ENCODE measurements at regions not wholly inside any gene's neighbourhood (a gene's known extent, or its start where the extent isn't known, plus 50 kb on each side); places are given as distances from the start of the nearest gene placed in this dataset.

GRCh38 chr11:109968299-109968698 lies 124.9 kb upstream of the ZC3H12C start:
- intact Hi-C loops (cut with DNase I; ENCODE audit: low total_unique reads): no loop called here
- no peaks in the 10 kb centered on the region for H3K27me3 ChIP-seq (replicated peaks in 1 of 7)
- no peak overlapping the region for H3K27ac ChIP-seq
- H3K4me3 ChIP-seq: no peak overlapping the region
- WGBS, 5 donors: 83 to 91% (median 84%) methylated on average over 3 of the region's 3 CpGs
- no peaks in the 10 kb centered on the region for H3K9me3 ChIP-seq
- DNase-seq: no peak
- H3K4me1 ChIP-seq: peaks cover 22 to 30% (median 25%) of the 10 kb centered on the region in 6 donors
- TF ChIP-seq POLR2A (IDR thresholded peaks at IDR 0.05): no peak
- no peak for TF ChIP-seq POLR2AphosphoS5 (IDR thresholded peaks at IDR 0.05)
- no peak for TF ChIP-seq CTCF (IDR thresholded peaks at IDR 0.05 in 8 of 11, conservative IDR thresholded peaks at IDR 0.05 in 3 of 11)
- H3K36me3 ChIP-seq: no peaks in the 10 kb centered on the region

- no peak for DNase-seq
- no peaks in the 10 kb centered on the region for H3K27me3 ChIP-seq (replicated peaks in 1 of 7)
- H3K4me3 ChIP-seq: no peak overlapping the region
- 93 to 99% (median 96%) methylated on average over 3 of the region's 3 CpGs for WGBS, 5 donors
- no peaks in the 10 kb centered on the region for H3K36me3 ChIP-seq
- peaks cover 22 to 30% (median 25%) of the 10 kb centered on the region in 6 donors for H3K4me1 ChIP-seq
- no peak overlapping the region for H3K27ac ChIP-seq
- H3K9me3 ChIP-seq: no peaks in the 10 kb centered on the region
- TF ChIP-seq POLR2AphosphoS5 (IDR thresholded peaks at IDR 0.05): no peak
- no peak for TF ChIP-seq CTCF (IDR thresholded peaks at IDR 0.05 in 8 of 11, conservative IDR thresholded peaks at IDR 0.05 in 3 of 11)
- no peak for TF ChIP-seq POLR2A (IDR thresholded peaks at IDR 0.05)
- intact Hi-C loops (cut with DNase I; ENCODE audit: low total_unique reads): no loop called here
Observed at GRCh38 chr11:109968781-109969180, 124.4 kb upstream of the ZC3H12C start.

- no peak overlapping the region for H3K4me3 ChIP-seq
- H3K9me3 ChIP-seq: no peaks in the 10 kb centered on the region
- 50 to 58% (median 56%) methylated on average over 9 of the region's 9 CpGs for WGBS, 5 donors
- H3K27ac ChIP-seq: peak overlapping the region in 1 of 8 donors; percentile 15
- H3K4me1 ChIP-seq: peaks cover 22 to 30% (median 25%) of the 10 kb centered on the region in 6 donors
- DNase-seq: no peak
- no peaks in the 10 kb centered on the region for H3K36me3 ChIP-seq
- no peaks in the 10 kb centered on the region for H3K27me3 ChIP-seq (replicated peaks in 1 of 7)
- TF ChIP-seq POLR2AphosphoS5 (IDR thresholded peaks at IDR 0.05) (no peak), POLR2A (IDR thresholded peaks at IDR 0.05) (no peak), CTCF (IDR thresholded peaks at IDR 0.05 in 8 of 11, conservative IDR thresholded peaks at IDR 0.05 in 3 of 11) (no peak)
- intact Hi-C loops (cut with DNase I; ENCODE audit: low total_unique reads): no loop called here
Observed at GRCh38 chr11:109970516-109971183, 122.5 kb upstream of the ZC3H12C start.

- TF ChIP-seq POLR2A (IDR thresholded peaks at IDR 0.05) (no peak), CTCF (IDR thresholded peaks at IDR 0.05 in 8 of 11, conservative IDR thresholded peaks at IDR 0.05 in 3 of 11) (no peak), POLR2AphosphoS5 (IDR thresholded peaks at IDR 0.05) (no peak)
- peak overlapping the region in 2 of 8 donors; percentile 3 to 15 for H3K27ac ChIP-seq
- intact Hi-C loops (cut with DNase I; ENCODE audit: low total_unique reads): no loop called here
- no peak for DNase-seq
- H3K4me3 ChIP-seq: no peak overlapping the region
- H3K27me3 ChIP-seq (replicated peaks in 1 of 7): no peaks in the 10 kb centered on the region
- 4 to 12% (median 9%) methylated on average over 2 of the region's 2 CpGs for WGBS, 5 donors
- H3K4me1 ChIP-seq: peaks cover 22 to 30% (median 25%) of the 10 kb centered on the region in 6 donors
- H3K36me3 ChIP-seq: no peaks in the 10 kb centered on the region
- no peaks in the 10 kb centered on the region for H3K9me3 ChIP-seq
Observed at GRCh38 chr11:109971184-109971523, 122.0 kb upstream of the ZC3H12C start.

Measured in spleen (tissue), 11 donors.